Ovary (tissue), 7 donors: ENCODE measurements at regions not wholly inside any gene's neighbourhood (a gene's known extent, or its start where the extent isn't known, plus 50 kb on each side); places are given as distances from the start of the nearest gene placed in this dataset.

Experiments used
- DNase-seq, 5 donors: peaks; one replicate each; pipeline ENCODE4 v3.0.0-alpha.2; 2019 to 2020
- H3K27ac ChIP-seq, 2 donors: fragments of 200-600 bp; one replicate each; pipeline versions ENCODE4 v1.5.1 to v1.8.0; 2019 to 2022
- H3K27me3 ChIP-seq: fragments of 200-600 bp; one replicate; pipeline ENCODE4 v1.8.0; 2022
- H3K36me3 ChIP-seq: fragments of 200-600 bp; sonication (generic); one replicate; pipeline ENCODE4 v1.5.1; 2019
- H3K4me1 ChIP-seq: one replicate; pipeline ENCODE4 v1.8.1; 2013; ENCODE audit warnings: mild to moderate bottlenecking, moderate library complexity; ENCODE audit not compliant: insufficient read depth
- H3K4me3 ChIP-seq: fragments of 200-600 bp; sonication (generic); one replicate; pipeline ENCODE4 v1.5.1; 2017
- H3K9me3 ChIP-seq, 2 donors: fragments of 200-600 bp in 1 of 2; sonication (generic) in 1 of 2; one replicate each; pipeline versions ENCODE4 v1.5.1 to v1.8.1; 2013 to 2019; ENCODE audit warnings: mild to moderate bottlenecking in 1 of 2, moderate library complexity in 1 of 2
- CTCF ChIP-seq, 3 donors: fragments of 450-650 bp in 2 of 3; fragments of 200-600 bp in 1 of 3; IDR thresholded peaks; one replicate each; pipeline versions ENCODE4 v1.5.1 to v1.8.0; 2016 to 2022; ENCODE audit warnings: antibody characterized with exemption in 3 of 3, mild to moderate bottlenecking in 1 of 3
- EP300 ChIP-seq: sonication (generic); formaldehyde crosslinking; IDR thresholded peaks from one replicate; pipeline ENCODE4 v1.6.1; 2017; ENCODE audit warnings: antibody characterized with exemption
- POLR2A ChIP-seq: fragments of 450-650 bp; IDR thresholded peaks from one replicate; pipeline ENCODE4 v1.6.1; 2017; ENCODE audit warnings: antibody characterized with exemption, mild to moderate bottlenecking, moderate library complexity
- WGBS, 3 donors: extraction: QIAGEN DNeasy Blood & Tissue Kit in 1 of 3; methylation state at CpG; one replicate each; pipeline versions ENCODE4 v1.1.5 to v1.1.7; 2013 to 2017; 5-methylcytosine and 5-hydroxymethylcytosine counted together
- intact Hi-C, 4 donors: fragments of 100-400 bp; cut with DNase I; formaldehyde crosslinking; loops; one replicate each; pipeline versions ENCODE4 v1.11.0 to v1.15.1; 2022 to 2023
- donor health status: DM: no; HTN: no; CAD: no; lungs with moderate emphysema.
- donor health status: DM: no; HTN: no; CAD: no.
- donor health status: Bipolar disorder and iron deficiency.
- donor health status: DM: no; HTN: no; CAD: no.
- donor health status: DM: yes; HTN: yes; CAD: no.

DNA sequence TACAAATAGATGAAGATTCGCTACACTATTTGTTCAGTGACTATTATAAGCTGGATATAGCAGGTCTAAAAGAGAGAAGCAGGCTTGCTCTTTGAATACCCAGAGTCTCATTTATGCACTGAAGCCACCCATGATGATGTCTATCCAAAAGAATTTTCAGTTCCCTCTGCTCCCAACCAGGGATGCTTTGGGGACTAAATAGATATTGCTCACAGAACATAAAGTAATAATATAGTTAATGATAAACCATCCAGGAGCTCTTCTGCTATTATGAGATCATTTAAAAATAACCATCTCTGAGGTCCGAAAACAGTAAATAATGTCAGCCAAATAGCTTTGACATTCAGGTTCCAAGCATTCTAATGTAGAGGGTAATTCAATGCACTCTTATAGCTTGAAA lies 875.4 kb downstream of the SORCS3 start:
- H3K9me3 ChIP-seq: no peaks in the 10 kb centered on the region
- no peaks in the 10 kb centered on the region for H3K36me3 ChIP-seq
- no peaks in the 10 kb centered on the region for H3K27me3 ChIP-seq
- TF ChIP-seq POLR2A (no peak), EP300 (no peak), CTCF (IDR thresholded peaks at IDR 0.05) (no peak)
- intact Hi-C loops: no loop called here
- H3K27ac ChIP-seq: no peak overlapping the region
- WGBS, 3 donors: 88 to 92% (median 90%) methylated on average over 2 of the region's 2 CpGs
- no peak for DNase-seq
- H3K4me1 ChIP-seq: no peaks in the 10 kb centered on the region
- H3K4me3 ChIP-seq: no peak overlapping the region

GRCh38 chr10:105514106-105514505 lies 873.0 kb downstream of the SORCS3 start:
- intact Hi-C loops: no loop called here
- no peak for DNase-seq
- TF ChIP-seq POLR2A (no peak), CTCF (IDR thresholded peaks at IDR 0.05) (no peak), EP300 (no peak)
- Histone ChIP-seq H3K4me1 (no peaks in the 10 kb centered on the region), H3K36me3 (no peaks in the 10 kb centered on the region), H3K9me3 (no peaks in the 10 kb centered on the region), H3K4me3 (no peak overlapping the region), H3K27me3 (no peaks in the 10 kb centered on the region), H3K27ac (no peak overlapping the region)
- WGBS, 3 donors: 90 to 91% (median 91%) methylated on average over 7 of the region's 7 CpGs

GRCh38 chr10:105509517-105509916 lies 868.4 kb downstream of the SORCS3 start:
- DNase-seq: no peak
- no peaks in the 10 kb centered on the region for H3K9me3 ChIP-seq
- H3K4me1 ChIP-seq: no peaks in the 10 kb centered on the region
- no peaks in the 10 kb centered on the region for H3K27me3 ChIP-seq
- no peaks in the 10 kb centered on the region for H3K36me3 ChIP-seq
- no peak overlapping the region for H3K27ac ChIP-seq
- 73 to 86% (median 82%) methylated on average over 3 of the region's 3 CpGs for WGBS, 3 donors
- TF ChIP-seq CTCF (IDR thresholded peaks at IDR 0.05): no peak
- TF ChIP-seq EP300: no peak
- TF ChIP-seq POLR2A: no peak
- H3K4me3 ChIP-seq: no peak overlapping the region
- intact Hi-C loops: no loop called here

- Histone ChIP-seq H3K9me3 (no peaks in the 10 kb centered on the region), H3K4me3 (no peak overlapping the region), H3K36me3 (no peaks in the 10 kb centered on the region), H3K27ac (no peak overlapping the region), H3K27me3 (no peaks in the 10 kb centered on the region), H3K4me1 (no peaks in the 10 kb centered on the region)
- no peak for TF ChIP-seq POLR2A
- no peak for TF ChIP-seq EP300
- TF ChIP-seq CTCF (IDR thresholded peaks at IDR 0.05): no peak
- intact Hi-C loops: no loop called here
- 15 to 43% (median 15%) methylated on average over 5 of the region's 5 CpGs for WGBS, 3 donors
- DNase-seq: no peak
Measured at GRCh38 chr10:105506262-105506661, 865.2 kb downstream of the SORCS3 start.

DNA sequence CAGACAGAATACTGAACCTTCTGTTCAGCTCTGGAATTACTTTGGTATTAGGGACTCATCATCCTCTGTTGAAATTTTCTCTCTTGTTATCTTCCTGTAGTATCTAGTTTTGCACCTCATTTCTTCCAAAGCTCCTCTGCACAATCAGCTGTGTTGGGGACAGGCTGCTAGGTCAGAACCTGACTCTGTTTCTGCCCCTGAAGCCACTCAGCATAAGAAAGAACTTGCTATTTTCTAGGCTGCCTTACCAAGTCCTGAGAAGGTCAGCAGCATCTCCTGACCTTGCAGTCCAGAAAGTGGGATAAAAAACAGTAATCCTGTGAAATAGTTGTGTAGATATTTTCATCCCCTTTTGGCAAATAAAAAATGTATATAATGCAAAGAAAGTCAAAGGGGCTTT lies 862.6 kb downstream of the SORCS3 start:
- Histone ChIP-seq H3K4me1 (no peaks in the 10 kb centered on the region), H3K27ac (no peak overlapping the region)

More for the DNA sequence above, 862.6 kb downstream of the SORCS3 start:
- DNase-seq: no peak
- no peaks in the 10 kb centered on the region for H3K9me3 ChIP-seq
- H3K4me3 ChIP-seq: no peak overlapping the region
- no peaks in the 10 kb centered on the region for H3K36me3 ChIP-seq
- no peak for TF ChIP-seq EP300
- TF ChIP-seq CTCF (IDR thresholded peaks at IDR 0.05): no peak
- TF ChIP-seq POLR2A: no peak
- intact Hi-C loops: no loop called here
- H3K27me3 ChIP-seq: no peaks in the 10 kb centered on the region
